Muscle layer of duodenum (tissue), 2 donors: ENCODE measurements at regions not wholly inside any gene's neighbourhood (a gene's known extent, or its start where the extent isn't known, plus 50 kb on each side); places are given as distances from the start of the nearest gene placed in this dataset.
"Not testable (repeated sequence)": the region's sequence is repeated elsewhere in the genome, so short reads cannot be mapped to it uniquely, and the experiment has no call there.

ENCODE experiments used
- H3K27ac ChIP-seq: one replicate; pipeline ENCODE4 v1.7.0; 2013; ENCODE audit warnings: mild to moderate bottlenecking, low read length
- H3K27me3 ChIP-seq: one replicate; pipeline ENCODE4 v1.7.0; 2013; ENCODE audit warnings: low read depth, mild to moderate bottlenecking, control low read depth, low read length
- H3K36me3 ChIP-seq, 2 donors: one replicate each; pipeline ENCODE4 v1.7.0; 2013; ENCODE audit warnings: low read length in 2 of 2, control low read depth in 1 of 2, mild to moderate bottlenecking in 1 of 2; ENCODE audit not compliant: insufficient read depth in 2 of 2, control insufficient read depth in 1 of 2
- H3K4me1 ChIP-seq, 2 donors: one replicate each; pipeline ENCODE4 v1.7.0; 2013; ENCODE audit warnings: low read length in 2 of 2, mild to moderate bottlenecking in 2 of 2, control low read depth in 1 of 2, moderate library complexity in 1 of 2; ENCODE audit not compliant: insufficient read depth in 2 of 2, control insufficient read depth in 1 of 2
- H3K4me3 ChIP-seq, 2 donors: one replicate each; pipeline ENCODE4 v1.7.0; 2013; ENCODE audit warnings: low read length in 2 of 2, low read depth in 1 of 2, mild to moderate bottlenecking in 1 of 2
- H3K9me3 ChIP-seq, 2 donors: one replicate each; pipeline ENCODE4 v1.7.0; 2013; ENCODE audit warnings: low read length in 2 of 2, control low read depth in 1 of 2, mild to moderate bottlenecking in 1 of 2; ENCODE audit not compliant: control insufficient read depth in 1 of 2
- donor health status: healthy.

- Histone ChIP-seq H3K27ac (no peak overlapping the region), H3K4me1 (no peaks in the 10 kb centered on the region), H3K4me3 (no peak overlapping the region), H3K27me3 (no peaks in the 10 kb centered on the region), H3K36me3 (no peaks in the 10 kb centered on the region), H3K9me3 (no peaks in the 10 kb centered on the region)
Measured at GRCh38 chr13:90918536-90918935, 429.0 kb upstream of the MIR17HG start.

- H3K27me3 ChIP-seq = no peaks in the 10 kb centered on the region
- no peaks in the 10 kb centered on the region for H3K4me1 ChIP-seq
- no peaks in the 10 kb centered on the region for H3K36me3 ChIP-seq
- no peak overlapping the region for H3K4me3 ChIP-seq
- H3K27ac ChIP-seq = no peak overlapping the region
- H3K9me3 ChIP-seq = no peaks in the 10 kb centered on the region
Measured at GRCh38 chr13:90919153-90919552, 428.3 kb upstream of the MIR17HG start.

DNA sequence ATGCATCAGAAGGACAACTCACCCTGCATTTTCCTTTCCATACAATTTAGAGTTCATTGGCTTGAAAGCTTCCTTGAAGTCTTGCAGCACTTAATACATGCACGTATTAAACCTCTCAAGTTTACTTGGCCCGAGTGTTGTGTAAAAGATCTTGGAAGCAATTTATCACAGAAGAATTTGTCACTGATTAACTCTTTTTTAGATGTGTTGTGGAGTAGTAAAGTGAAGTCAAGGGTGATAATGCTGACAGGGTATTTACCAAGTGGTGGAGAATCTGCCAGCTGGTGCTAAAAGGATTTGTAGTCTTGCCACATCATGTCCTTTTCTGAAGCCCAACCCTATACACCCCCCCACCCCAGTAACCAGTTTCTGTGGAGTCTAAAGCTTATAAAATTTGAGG lies 421.0 kb upstream of the MIR17HG start:
- no peaks in the 10 kb centered on the region for H3K36me3 ChIP-seq
- no peak overlapping the region for H3K4me3 ChIP-seq
- no peak overlapping the region for H3K27ac ChIP-seq
- no peaks in the 10 kb centered on the region for H3K27me3 ChIP-seq
- H3K4me1 ChIP-seq = no peaks in the 10 kb centered on the region
- no peaks in the 10 kb centered on the region for H3K9me3 ChIP-seq

- no peaks in the 10 kb centered on the region for H3K27me3 ChIP-seq
Measured at GRCh38 chr13:90928109-90928508, 419.4 kb upstream of the MIR17HG start.

DNA sequence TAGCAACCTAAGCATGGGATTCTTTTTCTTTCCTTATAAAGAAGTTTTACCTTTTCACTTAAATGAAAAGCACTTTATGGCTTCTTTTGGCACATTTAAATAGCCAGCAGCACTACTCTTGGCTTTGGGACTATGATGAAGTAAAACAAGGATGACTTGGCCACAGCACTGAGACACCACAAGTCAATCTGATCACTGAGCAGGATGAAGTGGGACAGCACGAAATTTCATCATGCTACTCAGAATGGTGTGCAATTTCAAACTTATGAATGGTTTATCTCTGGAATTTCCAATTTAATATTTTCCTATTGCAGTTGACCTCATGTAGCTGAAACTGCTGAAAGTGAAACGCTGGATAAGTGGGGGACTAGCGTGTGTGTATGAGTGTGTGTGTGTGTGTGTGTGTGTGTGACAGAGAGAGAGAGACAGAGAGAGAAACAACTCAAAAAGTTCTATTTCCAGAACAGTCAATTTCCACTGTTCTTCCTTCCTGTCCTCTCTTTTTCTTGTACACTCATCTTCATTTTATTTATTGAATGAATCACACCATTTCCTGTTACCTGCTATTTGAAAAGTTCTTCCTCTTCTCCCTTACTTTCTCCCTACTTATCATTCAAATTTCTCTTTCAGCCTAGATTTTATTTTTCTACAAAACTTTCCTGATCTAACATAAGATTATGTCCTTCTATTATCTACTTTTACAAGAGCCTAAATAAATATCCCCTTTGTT lies 414.2 kb upstream of the MIR17HG start:
- Histone ChIP-seq H3K36me3 (no peaks in the 10 kb centered on the region), H3K9me3 (no peaks in the 10 kb centered on the region), H3K27me3 (no peaks in the 10 kb centered on the region), H3K27ac (no peak overlapping the region), H3K4me3 (no peak overlapping the region), H3K4me1 (no peaks in the 10 kb centered on the region)

More at GRCh38 chr13:90928109-90928508, 419.4 kb upstream of the MIR17HG start:
- Histone ChIP-seq H3K27ac (no peak overlapping the region), H3K9me3 (no peaks in the 10 kb centered on the region), H3K4me1 (no peaks in the 10 kb centered on the region), H3K4me3 (no peak overlapping the region), H3K36me3 (no peaks in the 10 kb centered on the region)

- no peak overlapping the region for H3K4me3 ChIP-seq
- H3K36me3 ChIP-seq = no peaks in the 10 kb centered on the region
- H3K4me1 ChIP-seq = no peaks in the 10 kb centered on the region
- H3K27ac ChIP-seq = no peak overlapping the region
- H3K9me3 ChIP-seq = no peaks in the 10 kb centered on the region
- H3K27me3 ChIP-seq = no peaks in the 10 kb centered on the region
Measured at GRCh38 chr13:90934741-90935140, 412.7 kb upstream of the MIR17HG start.

DNA sequence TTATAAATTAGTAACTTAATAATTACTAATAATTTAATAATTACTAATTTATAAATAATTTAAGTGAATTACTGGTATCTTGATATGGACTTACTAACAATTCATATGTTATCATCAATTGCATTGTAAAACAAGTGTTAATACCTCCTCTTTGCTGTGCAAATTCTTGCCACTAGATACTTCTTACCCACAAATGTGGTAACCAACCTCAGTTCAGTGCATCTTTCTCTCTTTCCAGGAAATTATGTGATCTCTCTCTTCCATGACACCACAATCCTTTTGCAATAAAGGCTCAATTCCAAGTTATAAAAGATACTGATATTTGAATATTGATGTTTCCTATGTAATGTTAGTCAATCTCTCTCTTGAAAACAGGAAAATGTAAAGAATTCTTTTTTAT lies 408.6 kb upstream of the MIR17HG start:
- Histone ChIP-seq H3K9me3 (no peaks in the 10 kb centered on the region), H3K27me3 (no peaks in the 10 kb centered on the region), H3K4me3 (no peak overlapping the region), H3K27ac (no peak overlapping the region), H3K4me1 (no peaks in the 10 kb centered on the region), H3K36me3 (no peaks in the 10 kb centered on the region)

DNA sequence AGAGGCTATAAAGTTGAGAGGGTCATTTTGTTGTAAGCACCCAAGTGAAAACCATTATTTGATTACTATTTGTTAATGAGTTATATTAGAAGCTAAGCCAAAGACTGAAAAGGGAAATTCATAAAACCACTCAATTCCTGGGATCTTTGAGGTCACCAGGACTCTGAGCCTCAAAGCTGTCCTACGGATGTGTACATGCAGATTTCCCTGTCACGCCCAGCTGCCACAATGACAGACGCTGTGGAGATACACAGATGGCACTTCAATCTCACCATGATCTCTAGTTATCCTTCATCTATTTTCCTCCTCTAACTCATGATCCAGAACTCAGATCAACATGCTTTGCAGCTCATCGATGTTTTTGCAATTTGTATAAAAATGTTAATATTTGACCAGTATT lies 403.5 kb upstream of the MIR17HG start:
- Histone ChIP-seq H3K9me3 (peaks cover 0 to 7% of the 10 kb centered on the region in 2 donors), H3K27me3 (no peaks in the 10 kb centered on the region), H3K4me1 (no peaks in the 10 kb centered on the region), H3K36me3 (no peaks in the 10 kb centered on the region), H3K27ac (no peak overlapping the region), H3K4me3 (no peak overlapping the region)

GRCh38 chr13:90945146-90945545 lies 402.3 kb upstream of the MIR17HG start:
- H3K9me3 ChIP-seq, H3K4me3 ChIP-seq, H3K27ac ChIP-seq, H3K27me3 ChIP-seq, H3K4me1 ChIP-seq, H3K36me3 ChIP-seq: not testable (repeated sequence)

- not testable (repeated sequence) for H3K9me3 ChIP-seq, H3K4me3 ChIP-seq, H3K27ac ChIP-seq, H3K4me1 ChIP-seq, H3K27me3 ChIP-seq, H3K36me3 ChIP-seq
Measured at GRCh38 chr13:90946125-90946524, 401.4 kb upstream of the MIR17HG start.

DNA sequence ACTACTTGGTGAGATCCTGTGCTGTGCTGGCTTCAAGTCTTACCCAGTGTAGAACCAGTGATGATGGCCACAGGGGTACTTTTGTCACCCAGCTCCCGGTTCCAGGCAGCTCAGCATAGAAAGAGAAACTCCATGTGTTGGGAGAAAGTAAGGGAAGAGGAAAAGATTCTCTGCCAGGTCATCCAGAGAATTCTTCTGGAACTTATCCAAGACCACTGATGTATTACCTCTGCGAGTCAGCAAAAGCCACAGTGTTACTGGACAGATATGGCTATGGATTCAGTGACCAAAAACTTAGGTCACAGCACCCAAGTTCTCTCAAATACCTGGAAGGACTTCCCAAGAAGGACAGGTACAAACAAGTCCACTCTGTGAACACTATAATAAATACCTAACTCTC lies 399.5 kb upstream of the MIR17HG start:
- no peak overlapping the region for H3K4me3 ChIP-seq
- H3K27me3 ChIP-seq = no peaks in the 10 kb centered on the region
- H3K9me3 ChIP-seq = peaks cover 0 to 7% of the 10 kb centered on the region in 2 donors
- H3K36me3 ChIP-seq = no peaks in the 10 kb centered on the region
- no peaks in the 10 kb centered on the region for H3K4me1 ChIP-seq
- no peak overlapping the region for H3K27ac ChIP-seq

- Histone ChIP-seq H3K36me3 (no peaks in the 10 kb centered on the region), H3K9me3 (peaks cover 0 to 7% of the 10 kb centered on the region in 2 donors), H3K4me1 (no peaks in the 10 kb centered on the region), H3K4me3 (no peak overlapping the region), H3K27me3 (no peaks in the 10 kb centered on the region), H3K27ac (no peak overlapping the region)
Measured at GRCh38 chr13:90950160-90950559, 397.3 kb upstream of the MIR17HG start.
